CMK (cell line): ENCODE measurements at regions not wholly inside any gene's neighbourhood (a gene's known extent, or its start where the extent isn't known, plus 50 kb on each side); places are given as distances from the start of the nearest gene placed in this dataset.
"Not testable (repeated sequence)": the region's sequence is repeated elsewhere in the genome, so short reads cannot be mapped to it uniquely, and the experiment has no call there.

Experiments
- DNase-seq: peaks from one replicate; pipeline ENCODE4 v3.0.0-alpha.2; 2010; ENCODE audit warnings: low read depth

DNA sequence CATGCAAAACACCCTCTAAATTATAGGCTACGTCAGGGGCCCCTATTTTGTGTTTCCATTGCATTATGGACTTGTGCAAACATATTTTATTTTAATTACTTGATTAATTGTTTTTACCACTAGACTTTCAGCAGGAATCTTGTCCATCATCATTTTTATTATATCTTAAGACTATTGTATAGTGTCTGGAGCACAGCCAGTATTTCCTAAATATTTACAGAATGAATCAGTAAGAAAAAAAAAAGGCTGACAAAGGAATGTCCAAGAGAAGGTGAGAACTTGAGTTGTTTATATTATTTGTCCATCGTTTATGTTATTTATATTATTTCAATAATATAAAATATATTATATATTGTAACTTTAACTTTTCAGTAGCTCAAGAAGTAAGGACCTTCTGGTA is 664.7 kb downstream of the SLC6A15 start:
- DNase-seq: no peak

- DNase-seq: no peak
Observed at GRCh38 chr12:84243686-84244085, 668.9 kb downstream of the SLC6A15 start.

GRCh38 chr12:84222841-84223240 is 689.8 kb downstream of the SLC6A15 start:
- DNase-seq: no peak

DNA sequence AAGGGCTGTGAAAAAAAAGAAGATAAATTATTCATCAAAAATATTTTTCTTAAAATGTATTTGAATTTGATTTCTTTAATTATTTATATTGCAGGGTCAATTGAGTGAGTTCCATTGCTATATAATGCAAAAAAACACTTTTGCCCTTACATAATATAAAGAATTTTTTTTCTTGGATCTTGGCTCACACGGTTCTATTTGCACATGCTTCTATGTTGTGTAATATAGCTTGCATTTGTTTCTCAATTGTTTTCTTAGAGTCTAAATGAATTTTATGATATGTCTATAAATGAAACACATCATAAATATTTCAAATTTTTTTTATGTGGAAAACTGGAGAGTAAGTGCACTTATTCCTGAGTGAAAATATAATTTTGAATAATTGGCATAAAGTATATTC is 694.2 kb downstream of the SLC6A15 start:
- DNase-seq: no peak

DNA sequence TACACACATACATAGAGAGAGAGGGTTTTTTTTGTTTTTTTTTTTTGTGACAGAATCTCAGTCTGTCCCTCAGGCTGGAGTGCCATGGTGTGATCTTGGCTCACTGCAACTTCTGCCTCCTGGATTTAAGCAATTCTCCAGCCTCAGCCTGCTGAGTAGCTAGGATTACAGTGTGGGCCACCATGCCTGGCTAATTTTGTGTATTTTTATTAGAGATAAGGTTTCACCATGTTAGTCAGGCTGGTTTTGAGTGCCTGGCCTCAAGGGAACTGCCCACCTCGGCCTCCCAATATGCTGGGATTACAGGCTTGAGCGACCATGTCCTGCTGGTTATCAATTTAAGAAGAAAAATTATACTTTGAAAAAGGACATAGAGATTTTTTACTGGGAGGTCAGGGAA is 710.6 kb downstream of the SLC6A15 start:
- DNase-seq: no peak

DNA sequence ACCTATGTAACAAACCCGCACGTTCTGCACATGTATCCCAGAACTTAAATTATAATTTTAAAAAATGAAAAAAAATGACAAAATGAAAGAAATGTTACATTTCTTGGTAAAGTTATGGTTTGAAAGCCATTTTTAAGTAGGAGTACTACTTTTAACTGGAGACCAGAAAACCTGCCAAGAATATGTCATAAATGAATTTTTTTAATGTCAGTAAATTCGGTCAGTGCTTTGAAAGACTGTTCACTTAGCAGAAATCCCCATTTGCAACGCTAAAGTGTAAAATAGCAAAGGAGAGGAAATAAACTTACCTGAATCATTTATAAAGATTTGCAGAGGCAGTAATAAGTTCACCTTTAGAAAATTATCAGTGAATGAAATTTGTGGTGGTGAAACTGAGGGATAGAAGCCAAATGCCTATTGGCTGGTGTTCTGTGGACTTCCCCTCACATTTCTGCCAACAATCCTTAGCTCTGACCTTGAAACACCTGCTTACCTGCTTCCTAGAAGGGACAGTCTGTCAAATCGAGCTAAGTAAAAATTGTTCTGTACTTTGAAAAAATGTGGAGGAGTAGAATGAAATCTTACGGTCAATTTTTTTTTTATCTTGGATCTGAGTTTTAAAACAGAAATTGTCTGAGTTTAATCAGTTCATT is 714.2 kb downstream of the SLC6A15 start:
- no peak for DNase-seq

DNA sequence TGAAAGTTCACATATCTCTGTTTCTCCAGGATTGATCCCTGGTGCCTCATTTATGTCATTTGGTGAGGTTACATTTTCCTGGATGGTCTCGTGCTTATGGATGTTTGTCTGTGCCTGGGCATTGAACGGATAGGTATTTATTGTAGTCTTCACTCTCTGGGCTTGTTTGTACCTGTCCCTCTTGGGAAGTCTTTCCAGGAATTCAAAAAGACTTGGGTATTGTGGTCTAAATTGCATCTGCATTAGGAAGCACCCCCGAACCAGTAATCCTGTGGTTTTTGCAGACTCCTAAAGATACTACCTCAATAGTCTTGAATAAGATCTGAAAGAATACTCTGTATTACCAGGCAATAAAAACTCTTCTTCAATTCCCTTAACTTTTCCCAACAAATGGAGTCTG is 720.8 kb downstream of the SLC6A15 start:
- DNase-seq: no peak

GRCh38 chr12:84186433-84186832 is 726.2 kb downstream of the SLC6A15 start:
- no peak for DNase-seq

DNA sequence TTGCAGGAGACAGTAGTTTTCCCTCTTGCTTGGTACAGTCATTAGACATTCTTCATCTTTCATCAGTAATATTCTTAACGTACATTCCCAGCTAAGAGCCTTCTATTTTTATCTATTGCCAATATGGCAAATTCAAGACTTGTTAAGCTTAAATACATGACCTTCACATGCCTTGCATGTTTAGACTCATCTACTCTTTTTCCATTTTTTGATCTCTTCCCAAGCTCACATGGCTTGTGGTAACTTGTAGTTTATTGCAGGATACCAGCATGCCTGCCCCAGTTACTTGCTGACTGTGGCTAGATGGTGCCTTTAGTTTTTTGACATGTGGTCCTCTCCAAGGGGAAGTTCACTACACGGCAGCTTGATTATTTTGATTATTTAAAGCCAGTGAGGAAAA is 729.0 kb downstream of the SLC6A15 start:
- DNase-seq: no peak

- no peak for DNase-seq
Observed at GRCh38 chr12:84174115-84174514, 738.5 kb downstream of the SLC6A15 start.

- no peak for DNase-seq
Observed at GRCh38 chr12:84172823-84173424, 739.7 kb downstream of the SLC6A15 start.

- no peak for DNase-seq
Observed at GRCh38 chr12:84166812-84167211, 745.8 kb downstream of the SLC6A15 start.

DNA sequence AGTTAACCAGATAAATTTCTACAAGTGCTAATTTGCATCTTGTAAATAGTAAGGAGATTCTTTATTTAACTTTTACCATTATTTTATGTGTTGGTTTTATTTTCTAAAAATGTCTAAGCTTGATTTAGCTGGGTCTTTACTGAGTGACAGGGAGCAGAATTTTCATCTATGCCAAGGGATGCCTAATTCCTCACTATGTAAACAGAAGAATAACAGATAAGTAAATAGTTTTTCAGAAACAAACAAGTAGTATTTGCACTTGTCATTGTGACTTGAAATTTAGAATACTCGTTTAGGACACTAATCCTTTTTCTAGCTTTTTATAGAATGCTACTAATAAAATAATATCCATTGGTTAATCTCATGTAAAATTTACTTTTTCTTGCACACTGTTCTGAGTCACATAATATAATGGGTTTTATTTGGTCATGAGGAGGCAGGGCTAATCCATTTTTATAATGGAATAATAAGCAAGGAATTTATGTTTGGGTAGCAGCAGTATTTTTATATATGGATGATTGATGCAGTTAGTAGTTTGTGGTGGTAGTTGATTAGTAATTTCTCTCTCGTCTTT is 746.5 kb downstream of the SLC6A15 start:
- no peak for DNase-seq

- DNase-seq: no peak
Observed at GRCh38 chr12:84161296-84161695, 751.3 kb downstream of the SLC6A15 start.

- no peak for DNase-seq
Observed at GRCh38 chr12:84159260-84159659, 753.3 kb downstream of the SLC6A15 start.

DNA sequence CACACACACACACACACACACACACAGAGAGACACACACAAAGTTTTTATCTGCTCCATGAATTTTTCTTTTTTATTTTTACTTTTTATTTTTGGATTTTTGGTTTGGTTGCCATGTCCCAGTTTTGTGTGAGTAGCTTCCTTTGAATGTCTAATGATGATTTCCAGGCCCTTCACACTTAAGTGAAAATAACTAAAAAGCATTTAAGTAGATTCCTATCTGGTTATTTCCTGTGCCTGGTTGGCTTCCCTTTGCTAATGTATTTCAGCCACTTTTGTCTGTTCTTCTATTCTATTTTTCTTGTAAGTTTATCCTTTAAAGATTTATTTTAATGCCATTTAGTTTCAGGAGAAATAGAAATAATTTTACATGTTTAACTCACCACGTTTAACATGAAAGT is 755.4 kb downstream of the SLC6A15 start:
- no peak for DNase-seq

- not testable (repeated sequence) for DNase-seq
Observed at GRCh38 chr12:84154991-84155930, 757.3 kb downstream of the SLC6A15 start.

DNA sequence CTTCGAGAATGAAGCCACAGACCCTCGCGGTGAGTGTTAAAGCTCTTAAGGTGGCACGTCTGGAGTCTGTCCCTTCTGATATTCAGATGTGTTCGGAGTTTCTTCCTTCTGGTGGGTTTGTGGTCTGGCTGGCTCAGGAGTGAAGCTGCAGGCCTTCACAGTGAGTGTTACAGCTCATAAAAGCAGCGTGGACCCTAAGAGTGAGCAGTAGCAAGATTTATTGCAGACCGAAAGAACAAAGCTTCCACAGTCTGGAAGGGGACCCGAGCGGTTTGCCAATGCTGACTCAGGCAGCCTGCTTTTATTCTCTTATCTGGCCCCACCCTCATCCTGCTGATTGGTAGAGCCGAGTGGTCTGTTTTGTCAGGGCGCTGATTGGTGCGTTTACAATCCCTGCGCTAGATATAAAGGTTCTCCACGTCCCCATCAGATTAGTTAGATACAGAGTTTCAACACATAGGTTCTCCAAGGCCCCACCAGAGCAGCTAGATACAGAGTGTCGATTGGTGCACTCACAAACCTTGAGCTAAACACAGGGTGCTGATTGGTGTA is 758.1 kb downstream of the SLC6A15 start:
- not testable (repeated sequence) for DNase-seq

- no peak for DNase-seq
Observed at GRCh38 chr12:84150201-84150600, 762.4 kb downstream of the SLC6A15 start.

DNA sequence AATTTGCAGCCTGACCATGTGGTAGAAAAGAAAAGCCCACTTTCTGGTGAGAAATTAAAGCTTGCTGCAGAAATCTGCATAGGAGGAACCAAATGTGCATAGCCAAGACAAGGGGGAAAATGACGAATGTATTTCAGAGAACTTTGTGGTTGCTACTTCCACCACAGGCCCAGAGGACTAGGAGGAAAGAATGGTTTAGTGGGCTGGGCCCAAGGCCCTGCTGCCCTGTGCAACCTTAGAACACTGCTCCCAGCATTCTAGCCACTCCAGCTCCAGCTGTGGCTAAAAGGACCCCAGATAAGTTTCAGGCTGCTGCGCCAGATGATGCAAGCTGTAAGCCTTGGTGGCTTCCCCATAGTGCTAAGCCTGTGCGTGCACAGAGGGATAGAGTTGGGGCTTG is 764.3 kb downstream of the SLC6A15 start:
- DNase-seq: no peak

GRCh38 chr12:84136862-84137367 is 775.7 kb downstream of the SLC6A15 start:
- peak; percentile 4 for DNase-seq
